ENCODE measurements at regions not wholly inside any gene's neighbourhood (a gene's known extent, or its start where the extent isn't known, plus 50 kb on each side); places are given as distances from the start of the nearest gene placed in this dataset.

DNA sequence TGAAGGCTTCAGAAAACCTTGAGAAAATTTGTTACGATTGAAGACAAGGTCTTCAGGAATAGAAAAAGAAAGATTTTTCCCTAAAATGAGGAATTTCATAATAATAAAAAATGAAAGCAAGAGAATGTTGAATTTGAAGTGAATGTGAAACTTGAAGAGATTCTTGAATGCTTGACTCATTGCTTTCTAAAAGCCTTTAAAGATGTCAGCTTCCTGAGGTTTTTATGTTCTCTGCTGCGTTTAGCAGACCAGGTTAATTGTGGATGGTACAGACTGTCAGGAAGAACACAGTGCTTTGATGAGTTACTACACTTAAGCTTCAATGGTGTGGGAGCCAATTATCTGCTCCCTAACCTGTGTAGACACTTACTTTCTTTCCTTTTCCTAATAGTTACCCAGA, 96.3 kb upstream of the FNDC3A start (continued):
- TF ChIP-seq, protein P1, sequence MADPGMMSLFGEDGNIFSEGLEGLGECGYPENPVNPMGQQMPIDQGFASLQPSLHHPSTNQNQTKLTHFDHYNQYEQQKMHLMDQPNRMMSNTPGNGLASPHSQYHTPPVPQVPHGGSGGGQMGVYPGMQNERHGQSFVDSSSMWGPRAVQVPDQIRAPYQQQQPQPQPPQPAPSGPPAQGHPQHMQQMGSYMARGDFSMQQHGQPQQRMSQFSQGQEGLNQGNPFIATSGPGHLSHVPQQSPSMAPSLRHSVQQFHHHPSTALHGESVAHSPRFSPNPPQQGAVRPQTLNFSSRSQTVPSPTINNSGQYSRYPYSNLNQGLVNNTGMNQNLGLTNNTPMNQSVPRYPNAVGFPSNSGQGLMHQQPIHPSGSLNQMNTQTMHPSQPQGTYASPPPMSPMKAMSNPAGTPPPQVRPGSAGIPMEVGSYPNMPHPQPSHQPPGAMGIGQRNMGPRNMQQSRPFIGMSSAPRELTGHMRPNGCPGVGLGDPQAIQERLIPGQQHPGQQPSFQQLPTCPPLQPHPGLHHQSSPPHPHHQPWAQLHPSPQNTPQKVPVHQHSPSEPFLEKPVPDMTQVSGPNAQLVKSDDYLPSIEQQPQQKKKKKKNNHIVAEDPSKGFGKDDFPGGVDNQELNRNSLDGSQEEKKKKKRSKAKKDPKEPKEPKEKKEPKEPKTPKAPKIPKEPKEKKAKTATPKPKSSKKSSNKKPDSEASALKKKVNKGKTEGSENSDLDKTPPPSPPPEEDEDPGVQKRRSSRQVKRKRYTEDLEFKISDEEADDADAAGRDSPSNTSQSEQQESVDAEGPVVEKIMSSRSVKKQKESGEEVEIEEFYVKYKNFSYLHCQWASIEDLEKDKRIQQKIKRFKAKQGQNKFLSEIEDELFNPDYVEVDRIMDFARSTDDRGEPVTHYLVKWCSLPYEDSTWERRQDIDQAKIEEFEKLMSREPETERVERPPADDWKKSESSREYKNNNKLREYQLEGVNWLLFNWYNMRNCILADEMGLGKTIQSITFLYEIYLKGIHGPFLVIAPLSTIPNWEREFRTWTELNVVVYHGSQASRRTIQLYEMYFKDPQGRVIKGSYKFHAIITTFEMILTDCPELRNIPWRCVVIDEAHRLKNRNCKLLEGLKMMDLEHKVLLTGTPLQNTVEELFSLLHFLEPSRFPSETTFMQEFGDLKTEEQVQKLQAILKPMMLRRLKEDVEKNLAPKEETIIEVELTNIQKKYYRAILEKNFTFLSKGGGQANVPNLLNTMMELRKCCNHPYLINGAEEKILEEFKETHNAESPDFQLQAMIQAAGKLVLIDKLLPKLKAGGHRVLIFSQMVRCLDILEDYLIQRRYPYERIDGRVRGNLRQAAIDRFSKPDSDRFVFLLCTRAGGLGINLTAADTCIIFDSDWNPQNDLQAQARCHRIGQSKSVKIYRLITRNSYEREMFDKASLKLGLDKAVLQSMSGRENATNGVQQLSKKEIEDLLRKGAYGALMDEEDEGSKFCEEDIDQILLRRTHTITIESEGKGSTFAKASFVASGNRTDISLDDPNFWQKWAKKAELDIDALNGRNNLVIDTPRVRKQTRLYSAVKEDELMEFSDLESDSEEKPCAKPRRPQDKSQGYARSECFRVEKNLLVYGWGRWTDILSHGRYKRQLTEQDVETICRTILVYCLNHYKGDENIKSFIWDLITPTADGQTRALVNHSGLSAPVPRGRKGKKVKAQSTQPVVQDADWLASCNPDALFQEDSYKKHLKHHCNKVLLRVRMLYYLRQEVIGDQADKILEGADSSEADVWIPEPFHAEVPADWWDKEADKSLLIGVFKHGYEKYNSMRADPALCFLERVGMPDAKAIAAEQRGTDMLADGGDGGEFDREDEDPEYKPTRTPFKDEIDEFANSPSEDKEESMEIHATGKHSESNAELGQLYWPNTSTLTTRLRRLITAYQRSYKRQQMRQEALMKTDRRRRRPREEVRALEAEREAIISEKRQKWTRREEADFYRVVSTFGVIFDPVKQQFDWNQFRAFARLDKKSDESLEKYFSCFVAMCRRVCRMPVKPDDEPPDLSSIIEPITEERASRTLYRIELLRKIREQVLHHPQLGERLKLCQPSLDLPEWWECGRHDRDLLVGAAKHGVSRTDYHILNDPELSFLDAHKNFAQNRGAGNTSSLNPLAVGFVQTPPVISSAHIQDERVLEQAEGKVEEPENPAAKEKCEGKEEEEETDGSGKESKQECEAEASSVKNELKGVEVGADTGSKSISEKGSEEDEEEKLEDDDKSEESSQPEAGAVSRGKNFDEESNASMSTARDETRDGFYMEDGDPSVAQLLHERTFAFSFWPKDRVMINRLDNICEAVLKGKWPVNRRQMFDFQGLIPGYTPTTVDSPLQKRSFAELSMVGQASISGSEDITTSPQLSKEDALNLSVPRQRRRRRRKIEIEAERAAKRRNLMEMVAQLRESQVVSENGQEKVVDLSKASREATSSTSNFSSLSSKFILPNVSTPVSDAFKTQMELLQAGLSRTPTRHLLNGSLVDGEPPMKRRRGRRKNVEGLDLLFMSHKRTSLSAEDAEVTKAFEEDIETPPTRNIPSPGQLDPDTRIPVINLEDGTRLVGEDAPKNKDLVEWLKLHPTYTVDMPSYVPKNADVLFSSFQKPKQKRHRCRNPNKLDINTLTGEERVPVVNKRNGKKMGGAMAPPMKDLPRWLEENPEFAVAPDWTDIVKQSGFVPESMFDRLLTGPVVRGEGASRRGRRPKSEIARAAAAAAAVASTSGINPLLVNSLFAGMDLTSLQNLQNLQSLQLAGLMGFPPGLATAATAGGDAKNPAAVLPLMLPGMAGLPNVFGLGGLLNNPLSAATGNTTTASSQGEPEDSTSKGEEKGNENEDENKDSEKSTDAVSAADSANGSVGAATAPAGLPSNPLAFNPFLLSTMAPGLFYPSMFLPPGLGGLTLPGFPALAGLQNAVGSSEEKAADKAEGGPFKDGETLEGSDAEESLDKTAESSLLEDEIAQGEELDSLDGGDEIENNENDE (IDR thresholded peaks at IDR 0.05; ENCODE audit: insufficient replicate concordance, low read length), result no peak
- TF ChIP-seq KDM1A (IDR thresholded peaks at IDR 0.05; ENCODE audit: borderline replicate concordance, low read length), result no peak
